ENCODE measurements at regions not wholly inside any gene's neighbourhood (a gene's known extent, or its start where the extent isn't known, plus 50 kb on each side); places are given as distances from the start of the nearest gene placed in this dataset.

GRCh38 chr12:41920355-41920754 lies 224.3 kb downstream of the GXYLT1 start:
- DNase-seq (ENCODE audit: insufficient read length, low spot score) = no peak
- FAIRE-seq = no peak

GRCh38 chr12:41919526-41920261 lies 225.0 kb downstream of the GXYLT1 start:
- FAIRE-seq (no peak), DNase-seq (ENCODE audit: insufficient read length, low spot score) (no peak)
- no peak for TF ChIP-seq CTCF (IDR thresholded peaks at IDR 0.05; ENCODE audit: insufficient read depth, missing control alignments)

More at GRCh38 chr12:41920355-41920754, 224.3 kb downstream of the GXYLT1 start:
- no peak for TF ChIP-seq CTCF (IDR thresholded peaks at IDR 0.05; ENCODE audit: insufficient read depth, missing control alignments)

GRCh38 chr12:41919048-41919447 lies 225.6 kb downstream of the GXYLT1 start:
- DNase-seq (ENCODE audit: insufficient read length, low spot score) = no peak
- no peak for FAIRE-seq
- no peak for TF ChIP-seq CTCF (IDR thresholded peaks at IDR 0.05; ENCODE audit: insufficient read depth, missing control alignments)

- TF ChIP-seq CTCF (IDR thresholded peaks at IDR 0.05; ENCODE audit: insufficient read depth, missing control alignments) = no peak
- FAIRE-seq (no peak), DNase-seq (ENCODE audit: insufficient read length, low spot score) (no peak)
These were observed 226.7 kb downstream of the GXYLT1 start for GRCh38 chr12:41917938-41918341.

GRCh38 chr12:41917181-41917580 lies 227.5 kb downstream of the GXYLT1 start:
- TF ChIP-seq CTCF (IDR thresholded peaks at IDR 0.05; ENCODE audit: insufficient read depth, missing control alignments) = no peak
- DNase-seq (ENCODE audit: insufficient read length, low spot score) = no peak
- no peak for FAIRE-seq

- TF ChIP-seq CTCF (IDR thresholded peaks at IDR 0.05; ENCODE audit: insufficient read depth, missing control alignments) = no peak
- FAIRE-seq = no peak
These were observed 233.9 kb downstream of the GXYLT1 start for GRCh38 chr12:41910578-41911320.

GRCh38 chr12:41908206-41908605 lies 236.5 kb downstream of the GXYLT1 start:
- FAIRE-seq = no peak
- DNase-seq (ENCODE audit: insufficient read length, low spot score) = no peak
- TF ChIP-seq CTCF (IDR thresholded peaks at IDR 0.05; ENCODE audit: insufficient read depth, missing control alignments) = no peak

More at GRCh38 chr12:41910578-41911320, 233.9 kb downstream of the GXYLT1 start:
- DNase-seq (ENCODE audit: insufficient read length, low spot score) = no peak
